DMS 273 (cell line): ENCODE measurements at regions not wholly inside any gene's neighbourhood (a gene's known extent, or its start where the extent isn't known, plus 50 kb on each side); places are given as distances from the start of the nearest gene placed in this dataset.
"Not testable (repeated sequence)": the region's sequence is repeated elsewhere in the genome, so short reads cannot be mapped to it uniquely, and the experiment has no call there.

Experiments
- DNase-seq: peaks from one replicate; lab custom pipeline; 2025; ENCODE audit not compliant: unreplicated experiment; lab: John Stamatoyannopoulos, UW

DNA sequence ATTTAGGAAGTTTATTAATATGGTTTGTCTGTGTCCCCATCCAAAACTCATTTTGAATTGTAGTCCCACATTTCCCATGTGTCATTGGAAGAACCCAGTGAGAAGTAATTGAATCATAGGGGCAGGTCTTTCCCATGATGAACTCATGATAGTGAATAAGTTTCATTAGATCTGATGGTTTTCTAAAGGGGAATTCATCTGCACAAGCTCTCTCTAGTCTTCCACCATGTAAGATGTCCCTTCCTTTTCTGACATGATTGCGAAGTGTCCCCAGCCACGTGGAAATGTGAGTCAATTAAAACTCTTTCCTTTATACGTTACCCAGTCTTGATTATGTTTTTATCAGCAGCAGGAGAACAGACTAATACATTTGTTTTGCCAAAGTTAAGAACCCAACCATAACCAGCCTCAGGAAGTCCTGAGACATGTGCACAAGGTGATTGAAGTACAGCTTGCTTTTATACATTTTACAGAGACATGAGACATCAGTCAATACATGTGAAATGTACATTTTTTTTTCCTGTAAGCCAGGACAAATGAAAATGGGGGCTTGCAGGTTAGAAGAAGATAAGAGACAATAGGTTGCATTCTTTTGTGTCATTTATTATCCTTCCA, 1136.7 kb downstream of the TMEM121 start:
- no peak for DNase-seq

DNA sequence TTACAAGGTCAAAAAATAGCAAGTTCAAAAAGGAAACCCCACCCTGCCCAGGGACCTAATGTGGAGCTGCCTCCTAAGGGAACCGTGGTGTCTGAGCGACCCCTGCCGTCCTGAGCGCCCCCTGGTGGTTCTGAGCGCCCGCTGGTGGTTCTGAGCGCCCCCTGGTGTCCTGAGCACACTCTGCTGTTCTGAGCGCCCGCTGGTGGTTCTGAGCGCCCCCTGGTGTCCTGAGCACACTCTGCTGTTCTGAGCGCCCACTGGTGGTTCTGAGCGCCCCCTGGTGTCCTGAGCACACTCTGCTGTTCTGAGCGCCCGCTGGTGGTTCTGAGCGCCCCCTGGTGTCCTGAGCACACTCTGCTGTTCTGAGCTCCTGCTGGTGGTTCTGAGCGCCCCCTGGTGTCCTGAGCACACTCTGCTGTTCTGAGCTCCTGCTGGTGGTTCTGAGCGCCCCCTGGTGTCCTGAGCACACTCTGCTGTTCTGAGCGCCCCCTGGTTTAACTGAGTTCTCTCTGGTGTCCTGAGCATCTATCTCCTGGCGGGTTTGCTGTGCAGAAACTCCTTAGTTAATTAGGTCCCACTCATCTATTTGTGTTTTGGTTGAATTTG, 1137.5 kb downstream of the TMEM121 start:
- peak; percentile 27 for DNase-seq

DNA sequence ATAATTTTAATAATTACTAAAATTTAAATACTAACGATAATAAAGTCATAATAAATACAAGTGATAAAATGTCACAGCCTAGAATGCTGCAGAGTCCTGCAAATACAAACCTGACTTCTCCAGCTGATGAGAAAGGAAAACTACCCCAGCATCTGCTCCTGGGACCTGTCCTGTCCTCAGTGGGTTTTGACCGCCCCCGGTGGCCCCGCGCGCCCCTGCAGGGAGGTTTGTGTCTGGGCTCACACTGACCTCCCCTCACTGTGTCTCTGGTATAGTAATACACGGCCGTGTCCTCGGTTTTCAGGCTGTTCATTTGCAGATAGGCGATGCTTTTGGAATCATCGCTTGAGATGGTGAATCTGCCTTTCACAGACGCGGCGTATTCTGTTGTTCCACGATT, 1139.4 kb downstream of the TMEM121 start:
- DNase-seq: no peak

DNA sequence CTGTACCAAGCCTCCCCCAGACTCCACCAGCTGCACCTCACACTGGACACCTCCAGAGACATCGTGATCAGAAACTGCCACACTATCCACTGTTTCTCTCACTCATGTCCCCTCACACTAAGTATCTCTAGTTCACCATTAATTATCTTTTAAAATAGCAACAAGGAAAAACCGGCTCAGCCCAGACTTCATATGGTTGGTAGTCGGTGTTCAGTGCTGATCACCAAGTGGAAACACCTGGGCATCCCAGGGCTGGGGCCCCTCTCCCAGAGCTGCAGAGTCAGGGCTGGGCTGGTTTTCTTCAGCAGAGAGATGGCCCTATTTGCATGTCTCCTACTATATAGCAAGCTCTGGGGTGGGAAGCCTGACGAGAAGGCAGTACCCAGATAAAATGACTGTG, 1140.0 kb downstream of the TMEM121 start:
- no peak for DNase-seq

DNA sequence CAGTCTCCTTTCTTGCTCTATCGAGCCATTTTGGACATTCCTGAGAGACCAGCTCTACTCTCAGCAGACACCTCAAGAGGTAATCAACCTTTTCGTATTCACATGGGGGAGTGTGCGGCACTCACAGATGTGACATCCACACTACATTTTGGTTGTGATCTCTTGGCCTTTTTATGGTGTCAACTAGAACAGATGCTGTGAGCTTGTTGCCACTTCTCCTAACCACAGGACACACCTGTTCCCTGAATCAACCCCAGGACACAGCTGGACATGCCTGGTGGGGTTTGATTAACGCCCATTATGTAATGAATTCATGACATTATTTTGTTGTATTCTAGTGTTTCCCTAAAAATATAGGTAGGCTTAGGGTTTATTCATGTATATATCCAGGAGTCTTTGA, 1143.6 kb downstream of the TMEM121 start:
- no peak for DNase-seq

DNA sequence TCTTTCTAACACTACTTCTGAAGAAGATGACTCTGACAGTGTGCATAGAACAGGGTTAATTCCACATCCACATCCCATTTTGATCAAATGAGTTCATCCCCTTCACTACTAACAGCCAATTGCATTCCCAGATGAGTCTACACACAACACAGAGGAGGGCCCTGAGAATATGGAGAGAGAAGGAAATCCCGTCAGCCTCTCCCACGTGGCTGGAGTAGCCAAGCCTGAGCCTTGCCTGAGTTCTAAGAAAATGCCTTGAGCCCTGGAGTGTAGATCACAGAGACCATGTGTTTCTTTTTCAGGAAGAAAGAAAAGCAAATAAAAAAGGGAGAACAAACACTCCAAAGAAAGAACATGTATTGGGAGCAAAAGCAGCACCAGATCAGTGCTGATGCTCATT, 1147.7 kb downstream of the TMEM121 start:
- DNase-seq: not testable (repeated sequence)

DNA sequence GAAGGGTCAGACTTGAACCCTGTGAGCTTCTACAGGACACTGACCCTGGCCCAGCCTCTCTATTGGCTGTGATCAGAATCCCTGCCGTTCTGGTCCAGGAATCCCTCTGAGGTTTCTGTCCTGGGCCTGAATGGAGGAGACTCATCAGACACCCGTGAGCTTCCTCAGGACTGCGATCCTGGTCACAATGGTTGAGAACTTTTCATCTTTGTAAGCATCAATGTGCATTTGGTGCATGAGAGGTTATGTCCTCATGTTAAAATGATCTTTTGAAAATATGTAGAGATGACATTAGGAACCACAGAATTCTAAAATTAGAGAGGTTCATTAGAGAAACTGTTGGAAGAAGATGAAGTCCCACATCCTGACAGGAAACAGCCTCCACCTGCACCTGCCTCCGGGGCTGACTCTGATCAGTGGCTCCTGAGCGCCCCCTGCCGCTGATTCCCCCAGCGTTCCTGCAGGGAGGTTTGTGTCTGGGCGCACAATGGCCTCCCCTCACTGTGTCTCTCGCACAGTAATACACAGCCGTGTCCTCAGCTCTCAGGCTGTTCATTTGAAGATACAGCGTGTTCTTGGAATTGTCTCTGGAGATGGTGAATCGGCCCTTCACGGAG, 1148.2 kb downstream of the TMEM121 start:
- peak; percentile 7 for DNase-seq

DNA sequence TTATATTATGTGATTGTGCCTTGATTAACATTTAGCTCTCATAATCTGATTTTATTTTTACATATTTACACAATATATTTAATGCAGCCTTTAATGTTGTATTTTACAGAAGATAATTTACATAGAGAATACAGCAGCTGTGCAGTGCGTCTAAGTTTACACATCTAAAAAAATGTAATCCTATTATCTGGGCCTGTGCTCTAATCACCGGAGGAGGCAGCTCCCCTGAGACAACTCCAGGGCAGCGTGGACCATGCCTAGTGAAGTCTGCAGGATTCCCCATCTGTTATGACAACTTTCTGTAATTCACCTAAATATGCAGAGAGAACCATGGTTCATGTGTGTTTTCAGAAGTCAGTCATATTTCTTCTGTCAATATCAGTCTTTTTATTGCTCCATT, 1149.3 kb downstream of the TMEM121 start:
- DNase-seq: not testable (repeated sequence)

DNA sequence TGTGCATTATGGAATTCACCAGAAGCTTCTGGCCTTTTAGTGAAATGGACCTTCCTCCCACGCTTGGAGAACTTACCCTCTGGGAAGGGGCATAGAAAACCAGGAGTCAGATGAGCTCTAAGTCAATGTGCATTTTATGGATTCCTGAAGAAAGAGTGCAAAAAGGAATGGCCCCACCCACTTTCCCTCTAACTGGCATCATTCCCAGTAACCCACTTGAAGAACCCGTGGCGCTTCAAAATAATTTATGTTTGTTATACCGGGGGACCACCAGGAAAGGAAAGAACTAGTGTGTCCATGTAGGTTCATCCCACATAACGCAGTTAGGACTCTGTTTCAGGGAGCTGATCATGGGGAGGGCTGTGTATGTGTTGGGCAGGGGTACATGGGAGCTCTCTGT, 1153.4 kb downstream of the TMEM121 start:
- no peak for DNase-seq

DNA sequence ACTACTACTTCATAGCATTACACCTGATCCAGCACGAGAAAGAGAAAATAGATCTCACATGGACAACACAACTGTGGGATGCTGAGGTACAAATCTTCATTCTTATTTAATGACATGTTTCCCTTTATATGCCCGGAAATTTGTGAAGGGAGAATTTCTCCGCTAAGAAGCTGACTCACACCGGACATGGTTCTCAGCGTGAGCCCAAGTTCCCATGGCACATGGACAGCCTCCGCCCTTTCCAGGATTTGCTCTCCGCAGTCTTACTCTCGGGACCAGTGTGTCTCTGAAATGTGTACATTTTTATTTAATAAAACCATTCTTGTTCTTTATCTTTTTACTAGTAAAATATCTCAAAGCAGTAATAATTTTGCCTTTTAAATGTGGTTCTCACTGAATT, 1154.8 kb downstream of the TMEM121 start:
- DNase-seq: no peak

DNA sequence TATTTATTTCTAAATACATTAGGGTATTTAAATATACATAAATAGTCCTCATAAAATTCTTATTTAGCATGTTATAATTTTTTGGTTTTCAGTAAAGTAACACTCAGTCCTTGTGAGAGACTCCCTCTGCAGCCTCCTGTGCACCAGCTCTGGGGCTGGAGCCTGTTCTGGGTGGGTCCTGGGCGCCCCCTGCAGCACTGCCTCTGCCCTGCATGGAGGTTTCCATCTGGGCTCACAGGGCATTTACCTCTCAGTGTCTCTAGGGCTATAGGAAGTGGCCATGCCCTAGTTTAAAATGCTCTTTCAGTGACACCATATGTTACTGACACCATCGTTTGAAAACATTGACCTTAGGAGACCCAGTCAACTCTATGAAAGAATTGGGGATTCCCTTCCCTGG, 1155.2 kb downstream of the TMEM121 start:
- no peak for DNase-seq

DNA sequence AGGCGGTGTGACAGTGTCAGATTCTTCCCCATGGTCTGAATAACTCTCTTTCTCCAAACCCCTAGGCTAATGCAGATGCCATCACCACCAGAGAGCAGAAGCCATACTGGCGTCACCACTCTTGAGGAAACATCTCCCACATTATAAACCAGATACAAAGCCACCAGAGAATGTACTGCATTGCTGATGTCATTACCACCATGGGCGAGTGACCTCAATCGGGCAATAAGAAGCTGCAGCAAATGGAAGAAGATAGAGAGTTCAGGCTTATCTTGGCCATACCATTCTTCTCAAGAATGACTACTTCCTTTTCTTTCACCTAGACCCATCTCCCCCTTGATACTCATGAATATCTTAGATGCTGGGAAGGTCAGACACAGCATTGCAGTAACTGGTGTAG, 1157.2 kb downstream of the TMEM121 start:
- DNase-seq: no peak

DNA sequence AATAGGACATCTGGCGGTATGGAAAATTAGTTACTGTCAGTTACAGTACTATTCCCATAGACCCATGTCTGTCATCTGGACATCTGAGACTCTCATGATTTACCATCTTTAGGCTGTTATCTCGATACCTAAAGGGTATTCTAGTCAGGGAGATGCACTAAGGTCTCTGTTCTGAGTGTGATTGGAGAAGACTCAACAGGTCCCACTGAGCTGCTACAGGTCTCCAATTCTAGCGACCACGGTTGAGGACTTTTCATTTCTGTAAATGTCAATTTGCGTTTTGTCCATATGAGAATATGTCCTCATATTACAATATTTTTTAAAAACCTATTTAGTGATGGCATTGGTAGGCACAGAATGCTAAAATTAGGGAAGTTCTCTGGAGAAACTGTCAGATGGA, 1160.2 kb downstream of the TMEM121 start:
- no peak for DNase-seq

DNA sequence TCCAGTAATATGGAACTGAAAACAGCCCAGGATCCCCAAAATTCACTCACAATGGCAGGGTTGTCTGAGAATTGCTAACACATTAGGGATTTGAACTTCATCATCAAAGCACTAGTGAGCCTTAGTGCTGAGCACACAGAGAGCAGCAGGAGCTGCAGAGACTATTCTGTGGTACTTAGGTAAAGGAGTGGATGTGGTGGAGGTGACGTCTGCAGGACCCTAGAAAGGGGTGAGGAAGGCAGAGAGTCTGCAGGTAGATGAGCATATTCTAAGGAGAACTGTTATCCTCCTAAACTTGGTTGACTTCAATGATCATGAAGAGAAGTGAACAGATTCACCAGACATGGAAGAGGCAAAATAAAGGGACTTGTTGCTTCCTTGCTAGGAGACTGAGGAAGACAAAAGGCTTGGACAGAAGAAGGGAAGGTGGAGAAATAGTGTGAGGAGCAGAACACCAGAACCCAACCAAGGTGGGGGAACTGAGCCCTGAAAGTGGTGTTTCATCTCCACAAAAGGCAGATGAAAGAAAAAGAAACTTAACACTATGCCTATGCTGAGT, 1164.0 kb downstream of the TMEM121 start:
- DNase-seq: no peak

DNA sequence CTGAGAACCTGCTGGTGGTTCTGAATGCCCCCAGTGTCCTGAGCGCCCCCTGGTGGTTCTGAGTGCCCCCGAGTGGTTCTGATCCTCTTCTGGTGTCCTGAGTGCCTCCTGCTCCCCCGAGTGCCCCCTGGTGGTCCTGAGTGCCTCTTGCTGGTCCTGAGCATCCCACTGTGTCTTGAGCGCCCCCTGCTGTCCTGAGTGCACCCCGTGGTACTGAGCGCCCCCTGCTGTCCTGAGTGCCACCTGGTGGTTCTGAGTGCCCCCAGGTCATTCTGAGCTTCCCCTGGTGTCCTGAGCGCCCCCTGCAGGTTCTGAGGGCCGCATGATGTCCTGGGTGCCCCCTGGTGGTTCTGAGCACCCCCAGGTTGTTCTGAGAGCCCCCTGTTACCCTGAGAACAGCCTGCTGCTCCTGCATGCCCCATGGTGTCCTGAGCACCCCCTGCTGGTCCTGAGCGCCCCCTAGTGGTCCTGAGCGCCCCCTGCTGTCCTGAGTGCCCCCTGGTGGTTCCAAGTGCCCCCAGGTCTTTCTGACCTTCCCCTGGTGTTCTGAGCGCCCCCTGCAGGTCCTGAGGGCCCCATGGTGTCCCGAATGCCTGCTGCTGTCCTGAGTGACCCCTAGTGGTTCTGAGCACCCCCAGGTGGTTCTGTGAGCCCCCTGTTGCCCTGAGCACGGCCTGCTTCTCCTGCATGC, 1165.4 kb downstream of the TMEM121 start:
- DNase-seq: peak; percentile 61

DNA sequence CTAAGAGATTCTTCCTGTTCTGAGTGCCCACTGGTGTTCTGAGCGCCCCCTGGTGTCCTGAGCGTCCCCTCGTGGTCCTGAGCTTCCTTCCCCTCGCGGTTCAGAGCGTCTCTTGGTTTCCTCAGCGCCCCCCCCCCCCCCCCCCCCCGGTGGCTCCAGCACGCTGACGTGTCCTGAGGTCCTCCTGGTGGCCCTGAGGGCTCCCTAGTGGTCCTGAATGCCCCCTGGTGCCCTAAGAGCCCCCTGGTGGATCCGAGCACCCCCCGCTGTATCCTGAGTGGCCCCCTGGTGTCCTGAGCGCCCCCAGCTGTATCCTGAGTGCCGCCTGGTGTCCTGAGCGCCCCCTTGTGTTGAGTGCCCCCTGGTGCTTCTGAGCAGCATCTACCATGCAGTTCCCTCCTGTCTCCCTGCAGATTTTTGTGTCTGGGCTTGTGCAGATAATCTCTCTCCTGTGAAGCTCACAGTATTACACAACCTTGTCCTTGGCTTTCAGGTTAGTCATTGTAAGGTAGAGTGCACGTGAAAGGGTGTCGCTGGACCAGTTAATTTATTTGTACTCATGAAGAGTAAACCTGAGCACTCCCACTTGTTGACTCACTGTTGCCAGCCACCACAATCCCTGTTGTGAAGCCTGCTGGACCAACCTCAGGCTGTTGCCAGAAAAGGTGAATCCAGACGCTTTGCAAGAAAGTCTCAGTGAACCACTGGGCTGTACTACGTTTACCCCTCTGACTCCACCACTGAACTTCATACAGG, 1168.4 kb downstream of the TMEM121 start:
- DNase-seq: peak; percentile 35

DNA sequence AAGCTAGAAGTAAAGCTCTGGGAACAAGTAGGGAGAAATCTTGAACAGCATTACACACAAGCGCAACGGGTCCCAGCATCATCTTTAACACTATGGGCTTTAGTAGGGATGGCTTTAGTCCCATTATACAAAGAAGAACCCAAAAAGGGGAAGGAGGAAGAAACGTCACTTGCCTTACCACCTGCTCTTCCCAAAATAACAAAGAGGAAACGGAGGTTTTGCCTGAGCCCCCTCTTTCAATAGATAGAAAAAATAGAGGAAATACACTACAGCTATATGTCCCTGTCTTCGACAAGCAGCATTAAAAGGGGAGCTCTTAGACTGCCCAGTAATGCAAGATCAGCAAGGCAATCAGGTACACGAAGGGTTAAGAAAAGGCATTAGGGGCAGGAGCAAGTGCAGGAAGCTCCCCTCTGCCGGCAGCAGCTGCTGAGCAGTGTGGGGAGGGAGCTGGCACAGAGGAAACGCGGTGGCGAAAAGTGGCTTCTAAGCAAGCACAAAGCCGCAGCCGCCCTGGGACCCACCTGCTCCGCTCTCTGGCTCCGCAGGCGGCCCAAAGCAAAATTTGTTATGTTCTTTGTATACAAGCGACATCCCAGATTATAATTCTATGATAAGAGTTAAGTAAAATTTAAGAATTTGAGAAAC, 1172.4 kb downstream of the TMEM121 start:
- not testable (repeated sequence) for DNase-seq

DNA sequence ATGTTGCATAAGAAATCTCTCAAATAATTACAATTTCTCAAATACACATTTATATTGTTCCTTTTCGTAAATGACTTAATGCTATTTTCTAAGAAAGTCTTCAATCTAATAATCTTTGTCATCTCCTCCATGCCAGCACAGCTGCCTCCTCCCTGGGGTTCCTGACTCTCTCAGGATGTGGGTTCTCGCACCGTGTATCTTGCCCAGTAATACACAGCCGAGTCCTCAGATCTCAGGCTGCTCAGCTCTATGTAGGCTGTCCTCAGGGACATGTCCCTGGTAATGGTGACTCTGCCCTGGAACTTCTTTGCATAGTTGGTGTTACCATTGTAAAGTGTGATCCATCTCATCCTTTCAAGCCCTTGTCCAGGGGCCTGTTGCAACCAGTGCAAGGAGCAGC, 1177.3 kb downstream of the TMEM121 start:
- DNase-seq: not testable (repeated sequence)

DNA sequence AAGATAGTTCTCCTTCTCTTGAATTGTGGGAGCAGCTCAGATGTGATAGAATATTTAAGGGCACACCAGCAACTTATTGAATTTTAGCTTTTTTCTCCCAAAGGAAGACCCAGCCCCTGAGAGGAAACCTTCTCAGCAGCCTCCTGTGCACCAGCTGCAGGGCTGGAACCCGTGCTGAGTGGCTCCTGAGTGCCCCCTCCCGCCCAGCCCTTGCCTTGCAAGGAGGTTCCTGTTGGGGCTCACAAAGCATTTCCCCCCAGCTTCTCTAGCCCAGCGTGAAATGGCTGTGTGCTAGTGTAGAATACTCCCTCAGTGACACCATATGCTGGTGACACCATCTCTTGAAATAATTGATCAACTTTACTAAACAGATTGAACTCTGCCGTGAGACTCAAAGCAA, 1180.1 kb downstream of the TMEM121 start:
- not testable (repeated sequence) for DNase-seq

DNA sequence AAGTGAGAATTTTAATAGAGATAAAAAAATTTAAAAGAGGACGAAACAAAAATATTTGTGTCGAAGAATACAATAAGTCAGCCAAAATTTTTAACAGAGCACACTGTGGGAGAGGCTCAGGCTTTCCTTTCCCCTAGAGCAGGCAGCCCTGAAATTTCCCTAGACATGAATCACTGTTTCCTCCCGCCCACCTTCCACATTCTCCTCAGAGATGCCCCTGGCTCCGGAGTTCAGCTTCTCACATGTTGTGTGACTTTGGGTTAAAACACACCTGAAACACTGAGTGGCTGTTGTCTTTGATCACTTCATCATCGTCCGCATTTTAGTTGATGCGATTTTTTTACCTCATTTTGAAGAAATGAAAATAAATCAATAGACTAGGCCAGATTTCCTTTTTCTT, 1183.8 kb downstream of the TMEM121 start:
- DNase-seq: not testable (repeated sequence)

DNA sequence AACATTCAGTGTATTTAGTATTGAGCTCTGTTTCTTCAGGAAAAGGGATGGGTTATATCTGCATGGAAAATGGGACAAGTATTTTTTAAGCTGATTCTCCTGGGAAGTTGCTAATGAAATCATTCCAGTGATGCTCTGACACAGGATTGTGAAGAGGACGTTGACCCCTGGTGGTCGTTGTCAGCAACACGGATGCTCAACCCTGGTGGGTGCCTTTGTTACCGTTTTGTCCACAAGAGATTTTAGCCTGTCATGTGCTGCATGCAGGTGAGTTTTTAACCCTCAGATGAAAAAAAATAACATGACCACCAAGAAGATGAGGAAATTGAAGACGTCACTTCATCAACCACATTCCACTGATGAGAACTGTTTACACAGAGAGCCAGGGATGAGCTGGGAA, 1186.1 kb downstream of the TMEM121 start:
- not testable (repeated sequence) for DNase-seq
